ENCODE measurements at regions not wholly inside any gene's neighbourhood (a gene's known extent, or its start where the extent isn't known, plus 50 kb on each side); places are given as distances from the start of the nearest gene placed in this dataset.

DNA sequence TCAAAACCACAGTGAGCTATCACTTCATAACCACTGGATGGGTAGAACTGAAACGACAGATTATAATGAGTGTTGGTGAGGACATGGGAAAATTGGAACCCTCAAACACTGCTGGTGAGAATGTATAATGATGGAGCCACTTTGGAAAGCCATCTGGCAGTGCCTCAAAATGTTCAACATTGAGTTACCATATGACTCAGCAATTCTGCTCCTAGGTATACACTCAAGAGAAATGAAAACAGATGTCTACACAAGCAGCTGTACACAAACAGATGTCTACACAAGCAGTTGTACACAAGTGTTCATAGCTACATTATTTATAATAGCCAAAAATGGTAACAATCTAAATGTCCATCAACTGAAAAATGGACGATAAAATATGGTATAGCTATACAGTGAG is 143.9 kb downstream of the PDGFRA start:
- Histone ChIP-seq H3K4me3 (ENCODE audit: low read depth in 1 of 3, low read length in 3 of 3) (no peak overlapping the region), H3K4me1 (ENCODE audit: control insufficient read depth in 4 of 4, insufficient read depth in 4 of 4, low read length in 3 of 4) (no peaks in the 10 kb centered on the region), H3K27me3 (ENCODE audit: control insufficient read depth in 4 of 4, insufficient read depth in 4 of 4, low read length in 3 of 4) (no peaks in the 10 kb centered on the region), H3K27ac (ENCODE audit: low read depth in 1 of 2, low read length in 2 of 2) (no peak overlapping the region), H3K36me3 (ENCODE audit: control insufficient read depth in 4 of 4, insufficient read depth in 3 of 4, low read depth in 1 of 4, low read length in 3 of 4) (no peaks in the 10 kb centered on the region), H3K9ac (ENCODE audit: low read depth in 1 of 2, low read length in 2 of 2) (no peak overlapping the region), H3K9me3 (ENCODE audit: control insufficient read depth in 4 of 4, low read length in 3 of 4) (no peaks in the 10 kb centered on the region)
- DNase-seq (ENCODE audit: low spot score): no peak
- TF ChIP-seq NR2F2 (IDR thresholded peaks at IDR 0.05) (no peak), HNF4G (IDR thresholded peaks at IDR 0.05) (no peak), TAF1 (conservative IDR thresholded peaks at IDR 0.05) (no peak), RXRA (IDR thresholded peaks at IDR 0.05) (no peak), YY1 (IDR thresholded peaks at IDR 0.05) (no peak)
- TF ChIP-seq, protein P1, sequence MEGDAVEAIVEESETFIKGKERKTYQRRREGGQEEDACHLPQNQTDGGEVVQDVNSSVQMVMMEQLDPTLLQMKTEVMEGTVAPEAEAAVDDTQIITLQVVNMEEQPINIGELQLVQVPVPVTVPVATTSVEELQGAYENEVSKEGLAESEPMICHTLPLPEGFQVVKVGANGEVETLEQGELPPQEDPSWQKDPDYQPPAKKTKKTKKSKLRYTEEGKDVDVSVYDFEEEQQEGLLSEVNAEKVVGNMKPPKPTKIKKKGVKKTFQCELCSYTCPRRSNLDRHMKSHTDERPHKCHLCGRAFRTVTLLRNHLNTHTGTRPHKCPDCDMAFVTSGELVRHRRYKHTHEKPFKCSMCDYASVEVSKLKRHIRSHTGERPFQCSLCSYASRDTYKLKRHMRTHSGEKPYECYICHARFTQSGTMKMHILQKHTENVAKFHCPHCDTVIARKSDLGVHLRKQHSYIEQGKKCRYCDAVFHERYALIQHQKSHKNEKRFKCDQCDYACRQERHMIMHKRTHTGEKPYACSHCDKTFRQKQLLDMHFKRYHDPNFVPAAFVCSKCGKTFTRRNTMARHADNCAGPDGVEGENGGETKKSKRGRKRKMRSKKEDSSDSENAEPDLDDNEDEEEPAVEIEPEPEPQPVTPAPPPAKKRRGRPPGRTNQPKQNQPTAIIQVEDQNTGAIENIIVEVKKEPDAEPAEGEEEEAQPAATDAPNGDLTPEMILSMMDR (IDR thresholded peaks at IDR 0.05; ENCODE audit: low read depth, low read length, missing input control): no peak
- TF ChIP-seq, protein P2, sequence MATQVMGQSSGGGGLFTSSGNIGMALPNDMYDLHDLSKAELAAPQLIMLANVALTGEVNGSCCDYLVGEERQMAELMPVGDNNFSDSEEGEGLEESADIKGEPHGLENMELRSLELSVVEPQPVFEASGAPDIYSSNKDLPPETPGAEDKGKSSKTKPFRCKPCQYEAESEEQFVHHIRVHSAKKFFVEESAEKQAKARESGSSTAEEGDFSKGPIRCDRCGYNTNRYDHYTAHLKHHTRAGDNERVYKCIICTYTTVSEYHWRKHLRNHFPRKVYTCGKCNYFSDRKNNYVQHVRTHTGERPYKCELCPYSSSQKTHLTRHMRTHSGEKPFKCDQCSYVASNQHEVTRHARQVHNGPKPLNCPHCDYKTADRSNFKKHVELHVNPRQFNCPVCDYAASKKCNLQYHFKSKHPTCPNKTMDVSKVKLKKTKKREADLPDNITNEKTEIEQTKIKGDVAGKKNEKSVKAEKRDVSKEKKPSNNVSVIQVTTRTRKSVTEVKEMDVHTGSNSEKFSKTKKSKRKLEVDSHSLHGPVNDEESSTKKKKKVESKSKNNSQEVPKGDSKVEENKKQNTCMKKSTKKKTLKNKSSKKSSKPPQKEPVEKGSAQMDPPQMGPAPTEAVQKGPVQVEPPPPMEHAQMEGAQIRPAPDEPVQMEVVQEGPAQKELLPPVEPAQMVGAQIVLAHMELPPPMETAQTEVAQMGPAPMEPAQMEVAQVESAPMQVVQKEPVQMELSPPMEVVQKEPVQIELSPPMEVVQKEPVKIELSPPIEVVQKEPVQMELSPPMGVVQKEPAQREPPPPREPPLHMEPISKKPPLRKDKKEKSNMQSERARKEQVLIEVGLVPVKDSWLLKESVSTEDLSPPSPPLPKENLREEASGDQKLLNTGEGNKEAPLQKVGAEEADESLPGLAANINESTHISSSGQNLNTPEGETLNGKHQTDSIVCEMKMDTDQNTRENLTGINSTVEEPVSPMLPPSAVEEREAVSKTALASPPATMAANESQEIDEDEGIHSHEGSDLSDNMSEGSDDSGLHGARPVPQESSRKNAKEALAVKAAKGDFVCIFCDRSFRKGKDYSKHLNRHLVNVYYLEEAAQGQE (IDR thresholded peaks at IDR 0.05): no peak
- 87% methylated on average over 2 of the region's 2 CpGs for WGBS

DNA sequence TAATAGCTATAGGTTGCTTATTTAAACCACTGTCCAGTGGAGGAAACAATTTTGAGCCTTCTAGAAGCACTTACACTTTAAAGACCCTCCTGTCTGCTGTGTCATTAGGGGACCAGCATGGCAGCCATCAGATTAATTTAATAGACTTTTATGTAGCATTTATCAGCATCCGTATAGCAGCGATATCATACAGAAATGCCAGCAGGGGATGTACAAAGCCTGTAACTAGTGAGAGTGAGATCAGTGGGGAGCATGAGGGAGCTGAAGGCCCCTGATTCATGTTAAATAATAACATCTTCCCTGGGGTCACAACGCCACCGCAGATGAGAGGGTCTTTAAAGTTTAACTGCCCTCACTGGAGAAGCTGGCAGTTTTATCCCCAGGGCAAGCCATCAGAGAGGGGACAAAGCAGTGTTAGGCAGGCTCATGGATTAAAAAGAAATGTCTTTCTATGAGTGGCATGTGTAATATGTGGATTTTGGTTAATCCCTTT is 144.7 kb downstream of the PDGFRA start:
- no peaks in the 10 kb centered on the region for H3K27me3 ChIP-seq (ENCODE audit: control insufficient read depth in 4 of 4, insufficient read depth in 4 of 4, low read length in 3 of 4)
- DNase-seq (ENCODE audit: low spot score): no peak
- no peak overlapping the region for H3K4me3 ChIP-seq (ENCODE audit: low read depth in 1 of 3, low read length in 3 of 3)
- no peaks in the 10 kb centered on the region for H3K4me1 ChIP-seq (ENCODE audit: control insufficient read depth in 4 of 4, insufficient read depth in 4 of 4, low read length in 3 of 4)
- no peak overlapping the region for H3K9ac ChIP-seq (ENCODE audit: low read depth in 1 of 2, low read length in 2 of 2)
- H3K36me3 ChIP-seq (ENCODE audit: control insufficient read depth in 4 of 4, insufficient read depth in 3 of 4, low read depth in 1 of 4, low read length in 3 of 4): no peaks in the 10 kb centered on the region
- TF ChIP-seq SP1 (IDR thresholded peaks at IDR 0.05) (no peak), TAF1 (conservative IDR thresholded peaks at IDR 0.05) (no peak)
- TF ChIP-seq, protein P2 (IDR thresholded peaks at IDR 0.05): no peak
- no peaks in the 10 kb centered on the region for H3K9me3 ChIP-seq (ENCODE audit: control insufficient read depth in 4 of 4, low read length in 3 of 4)
- H3K27ac ChIP-seq (ENCODE audit: low read depth in 1 of 2, low read length in 2 of 2): no peak overlapping the region
- WGBS: 92% methylated on average over 4 of the region's 4 CpGs

DNA sequence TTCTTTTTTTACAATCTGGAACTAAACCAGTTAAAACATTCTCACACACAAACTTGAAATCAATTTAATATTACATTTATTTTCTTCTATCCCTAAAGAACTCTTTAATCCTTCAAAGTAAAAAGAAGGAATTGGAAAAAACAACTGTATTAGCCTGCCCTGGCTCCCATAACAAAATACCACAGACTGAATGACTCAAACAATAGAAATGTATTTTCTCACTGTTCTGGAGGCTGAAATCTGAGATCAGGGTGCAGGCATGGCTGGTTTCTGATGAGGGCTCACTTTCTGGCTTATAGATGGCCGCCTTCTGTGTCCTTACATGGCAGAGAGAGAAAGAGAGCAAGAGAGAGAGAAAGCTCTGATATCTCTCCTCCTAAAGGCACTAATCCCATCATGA is 149.4 kb downstream of the PDGFRA start:
- Histone ChIP-seq H3K9ac (ENCODE audit: low read depth in 1 of 2, low read length in 2 of 2) (no peak overlapping the region), H3K36me3 (ENCODE audit: control insufficient read depth in 4 of 4, insufficient read depth in 3 of 4, low read depth in 1 of 4, low read length in 3 of 4) (no peaks in the 10 kb centered on the region), H3K27me3 (ENCODE audit: control insufficient read depth in 4 of 4, insufficient read depth in 4 of 4, low read length in 3 of 4) (no peaks in the 10 kb centered on the region), H3K4me1 (ENCODE audit: control insufficient read depth in 4 of 4, insufficient read depth in 4 of 4, low read length in 3 of 4) (no peaks in the 10 kb centered on the region), H3K27ac (ENCODE audit: low read depth in 1 of 2, low read length in 2 of 2) (no peak overlapping the region), H3K9me3 (ENCODE audit: control insufficient read depth in 4 of 4, low read length in 3 of 4) (no peaks in the 10 kb centered on the region), H3K4me3 (ENCODE audit: low read depth in 1 of 3, low read length in 3 of 3) (no peak overlapping the region)
- 94% methylated on average over 1 of the region's 1 CpG for WGBS
- no peak for DNase-seq (ENCODE audit: low spot score)
- TF ChIP-seq, protein P3, sequence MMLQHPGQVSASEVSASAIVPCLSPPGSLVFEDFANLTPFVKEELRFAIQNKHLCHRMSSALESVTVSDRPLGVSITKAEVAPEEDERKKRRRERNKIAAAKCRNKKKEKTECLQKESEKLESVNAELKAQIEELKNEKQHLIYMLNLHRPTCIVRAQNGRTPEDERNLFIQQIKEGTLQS (IDR thresholded peaks at IDR 0.05): no peak
- no peak for TF ChIP-seq JUND (IDR thresholded peaks at IDR 0.05)
- TF ChIP-seq RAD21 (IDR thresholded peaks at IDR 0.05): no peak
- TF ChIP-seq, protein P4, sequence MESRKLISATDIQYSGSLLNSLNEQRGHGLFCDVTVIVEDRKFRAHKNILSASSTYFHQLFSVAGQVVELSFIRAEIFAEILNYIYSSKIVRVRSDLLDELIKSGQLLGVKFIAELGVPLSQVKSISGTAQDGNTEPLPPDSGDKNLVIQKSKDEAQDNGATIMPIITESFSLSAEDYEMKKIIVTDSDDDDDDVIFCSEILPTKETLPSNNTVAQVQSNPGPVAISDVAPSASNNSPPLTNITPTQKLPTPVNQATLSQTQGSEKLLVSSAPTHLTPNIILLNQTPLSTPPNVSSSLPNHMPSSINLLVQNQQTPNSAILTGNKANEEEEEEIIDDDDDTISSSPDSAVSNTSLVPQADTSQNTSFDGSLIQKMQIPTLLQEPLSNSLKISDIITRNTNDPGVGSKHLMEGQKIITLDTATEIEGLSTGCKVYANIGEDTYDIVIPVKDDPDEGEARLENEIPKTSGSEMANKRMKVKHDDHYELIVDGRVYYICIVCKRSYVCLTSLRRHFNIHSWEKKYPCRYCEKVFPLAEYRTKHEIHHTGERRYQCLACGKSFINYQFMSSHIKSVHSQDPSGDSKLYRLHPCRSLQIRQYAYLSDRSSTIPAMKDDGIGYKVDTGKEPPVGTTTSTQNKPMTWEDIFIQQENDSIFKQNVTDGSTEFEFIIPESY (IDR thresholded peaks at IDR 0.05): no peak
- TF ChIP-seq, protein P5, sequence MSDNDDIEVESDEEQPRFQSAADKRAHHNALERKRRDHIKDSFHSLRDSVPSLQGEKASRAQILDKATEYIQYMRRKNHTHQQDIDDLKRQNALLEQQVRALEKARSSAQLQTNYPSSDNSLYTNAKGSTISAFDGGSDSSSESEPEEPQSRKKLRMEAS (IDR thresholded peaks at IDR 0.05): no peak
- no peak for TF ChIP-seq TAF1 (conservative IDR thresholded peaks at IDR 0.05)
